GM19035 (cell line): ENCODE measurements at regions not wholly inside any gene's neighbourhood (a gene's known extent, or its start where the extent isn't known, plus 50 kb on each side); places are given as distances from the start of the nearest gene placed in this dataset.

ENCODE experiments used
- ATAC-seq: cut with Tn5 transposase; IDR thresholded peaks from one replicate; pipeline ENCODE4 v1.9.1; 2021; ENCODE audit not compliant: unreplicated experiment

- no peak for ATAC-seq
Observed at GRCh38 chr3:22296601-22297000, 545.6 kb upstream of the ZNF385D start.

GRCh38 chr3:22297436-22297835, 546.4 kb upstream of the ZNF385D start:
- no peak for ATAC-seq

GRCh38 chr3:22306454-22306853, 555.4 kb upstream of the ZNF385D start:
- ATAC-seq = no peak

- ATAC-seq = no peak
Observed at GRCh38 chr3:22308871-22309270, 557.9 kb upstream of the ZNF385D start.

GRCh38 chr3:22315925-22316324, 564.9 kb upstream of the ZNF385D start:
- ATAC-seq = no peak

GRCh38 chr3:22318325-22318724, 567.3 kb upstream of the ZNF385D start:
- ATAC-seq = no peak

GRCh38 chr3:22319446-22319845, 568.4 kb upstream of the ZNF385D start:
- ATAC-seq = no peak

- ATAC-seq = no peak
Observed at GRCh38 chr3:22322861-22323260, 571.9 kb upstream of the ZNF385D start.

- ATAC-seq = no peak
Observed at GRCh38 chr3:22326305-22326704, 575.3 kb upstream of the ZNF385D start.

- ATAC-seq = no peak
Observed at GRCh38 chr3:22334996-22335395, 584.0 kb upstream of the ZNF385D start.

- ATAC-seq = no peak
Observed at GRCh38 chr3:22349215-22349851, 598.3 kb upstream of the ZNF385D start.

- ATAC-seq = no peak
Observed at GRCh38 chr3:22351806-22352205, 600.8 kb upstream of the ZNF385D start.

- ATAC-seq = no peak
Observed at GRCh38 chr3:22353126-22353525, 602.1 kb upstream of the ZNF385D start.

- ATAC-seq = no peak
Observed at GRCh38 chr3:22358334-22358733, 607.3 kb upstream of the ZNF385D start.

GRCh38 chr3:22360164-22360563, 609.2 kb upstream of the ZNF385D start:
- ATAC-seq = no peak

GRCh38 chr3:22360970-22361369, 610.0 kb upstream of the ZNF385D start:
- no peak for ATAC-seq

GRCh38 chr3:22361521-22361920, 610.5 kb upstream of the ZNF385D start:
- no peak for ATAC-seq

GRCh38 chr3:22364851-22365250, 613.8 kb upstream of the ZNF385D start:
- ATAC-seq = no peak

GRCh38 chr3:22366781-22367180, 615.8 kb upstream of the ZNF385D start:
- no peak for ATAC-seq

- ATAC-seq = no peak
Observed at GRCh38 chr3:22371036-22371435, 620.0 kb upstream of the ZNF385D start.

GRCh38 chr3:22371607-22372291, 620.7 kb upstream of the ZNF385D start:
- ATAC-seq = no peak

- no peak for ATAC-seq
Observed at GRCh38 chr3:22372292-22373062, 621.5 kb upstream of the ZNF385D start.
